D721Med (cell line): ENCODE measurements at regions not wholly inside any gene's neighbourhood (a gene's known extent, or its start where the extent isn't known, plus 50 kb on each side); places are given as distances from the start of the nearest gene placed in this dataset.

ENCODE experiments used
- DNase-seq: peaks from one replicate; pipeline ENCODE4 v3.0.0; 2011; ENCODE audit warnings: low spot score; ENCODE audit not compliant: insufficient read length
- FAIRE-seq: peaks from 2 replicates; lab custom pipeline; 2011; peaks lifted over from hg19 to GRCh38; lab: Jason Lieb, UNC
- TF ChIP-seq, protein P1 (sequence below): IDR thresholded peaks from 2 replicates; pipeline ENCODE4 v1.5.1; 2012; ENCODE audit warnings: mild to moderate bottlenecking, control low read depth; ENCODE audit not compliant: insufficient read depth; ENCODE audit errors: missing control alignments

DNA sequence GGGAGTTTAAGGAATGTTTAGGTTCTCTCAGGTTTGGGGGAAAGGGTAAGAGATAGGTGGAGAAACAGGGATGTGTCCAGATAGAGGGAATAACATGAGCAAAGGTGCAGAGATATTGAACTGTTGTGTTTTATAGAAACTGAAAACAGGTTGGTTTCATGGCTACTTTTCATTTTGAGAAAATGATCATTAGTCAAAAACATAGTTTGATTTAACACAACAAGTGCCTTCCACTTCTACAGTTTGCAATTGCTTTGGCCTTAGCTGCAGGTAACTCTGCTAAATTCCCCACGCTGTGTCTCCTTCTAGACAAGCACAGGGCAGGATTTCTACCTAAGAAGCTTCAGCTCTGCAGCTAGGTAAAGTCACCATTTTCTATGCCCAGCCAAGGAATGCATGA lies 124.9 kb downstream of the RGS2 start:
- FAIRE-seq (peak; percentile 87), DNase-seq (no peak)
- TF ChIP-seq, protein P1, sequence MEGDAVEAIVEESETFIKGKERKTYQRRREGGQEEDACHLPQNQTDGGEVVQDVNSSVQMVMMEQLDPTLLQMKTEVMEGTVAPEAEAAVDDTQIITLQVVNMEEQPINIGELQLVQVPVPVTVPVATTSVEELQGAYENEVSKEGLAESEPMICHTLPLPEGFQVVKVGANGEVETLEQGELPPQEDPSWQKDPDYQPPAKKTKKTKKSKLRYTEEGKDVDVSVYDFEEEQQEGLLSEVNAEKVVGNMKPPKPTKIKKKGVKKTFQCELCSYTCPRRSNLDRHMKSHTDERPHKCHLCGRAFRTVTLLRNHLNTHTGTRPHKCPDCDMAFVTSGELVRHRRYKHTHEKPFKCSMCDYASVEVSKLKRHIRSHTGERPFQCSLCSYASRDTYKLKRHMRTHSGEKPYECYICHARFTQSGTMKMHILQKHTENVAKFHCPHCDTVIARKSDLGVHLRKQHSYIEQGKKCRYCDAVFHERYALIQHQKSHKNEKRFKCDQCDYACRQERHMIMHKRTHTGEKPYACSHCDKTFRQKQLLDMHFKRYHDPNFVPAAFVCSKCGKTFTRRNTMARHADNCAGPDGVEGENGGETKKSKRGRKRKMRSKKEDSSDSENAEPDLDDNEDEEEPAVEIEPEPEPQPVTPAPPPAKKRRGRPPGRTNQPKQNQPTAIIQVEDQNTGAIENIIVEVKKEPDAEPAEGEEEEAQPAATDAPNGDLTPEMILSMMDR: no peak

DNA sequence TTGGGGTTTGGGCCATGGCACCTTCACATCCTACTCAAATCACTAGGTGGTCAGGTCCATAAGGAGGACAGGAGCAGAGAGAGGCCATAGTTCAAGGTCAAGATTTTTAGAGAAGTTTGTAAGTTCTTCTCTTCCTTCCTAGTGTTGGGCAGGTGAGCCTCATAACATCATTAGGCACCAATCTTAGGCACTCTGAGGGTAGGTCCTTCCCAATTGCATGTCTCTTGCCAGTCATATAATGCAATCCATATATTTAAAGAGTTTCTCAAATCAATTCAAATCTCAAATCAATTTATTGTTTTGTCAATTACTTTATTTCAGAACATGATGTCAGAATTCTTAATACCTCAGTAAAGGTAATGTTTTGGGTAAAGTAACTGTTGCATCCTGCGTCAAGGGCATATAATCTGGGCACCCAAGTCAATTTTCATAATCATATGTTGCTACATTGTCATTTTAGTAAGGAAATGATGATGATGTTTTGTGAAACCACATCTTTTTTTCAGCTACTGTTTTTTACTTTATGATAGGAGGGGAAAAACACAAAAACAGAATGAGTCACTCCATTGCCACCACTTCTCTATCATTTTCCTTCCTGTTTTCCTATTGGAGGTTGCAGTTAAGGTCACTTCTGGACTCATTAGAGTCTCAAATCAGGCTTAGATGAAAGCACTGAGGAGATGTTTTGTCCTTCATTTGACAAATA lies 122.7 kb downstream of the UCHL5 start:
- FAIRE-seq (peak; percentile 75), DNase-seq (no peak)
- TF ChIP-seq, protein P1: no peak

DNA sequence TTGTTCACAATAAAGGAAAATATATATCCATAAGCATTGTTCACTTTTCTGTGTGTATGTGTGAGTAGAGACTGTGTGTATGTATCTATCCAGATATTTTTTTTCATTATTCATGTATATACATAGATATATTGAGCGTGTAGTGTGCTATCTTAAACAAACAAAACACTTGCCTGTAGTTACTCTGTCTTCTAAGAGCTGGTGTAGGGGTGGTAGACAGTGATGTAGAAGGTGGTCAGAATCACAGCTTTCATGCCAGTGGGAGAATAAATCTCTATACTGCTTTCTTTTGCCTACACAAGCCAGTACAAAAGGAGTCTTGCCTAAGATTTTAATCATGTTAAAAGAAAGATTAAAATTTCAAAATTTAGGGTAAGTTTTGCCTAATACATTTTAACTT lies 122.0 kb downstream of the UCHL5 start:
- no peak for DNase-seq
- TF ChIP-seq, protein P1: no peak
- FAIRE-seq: peak; percentile 46

DNA sequence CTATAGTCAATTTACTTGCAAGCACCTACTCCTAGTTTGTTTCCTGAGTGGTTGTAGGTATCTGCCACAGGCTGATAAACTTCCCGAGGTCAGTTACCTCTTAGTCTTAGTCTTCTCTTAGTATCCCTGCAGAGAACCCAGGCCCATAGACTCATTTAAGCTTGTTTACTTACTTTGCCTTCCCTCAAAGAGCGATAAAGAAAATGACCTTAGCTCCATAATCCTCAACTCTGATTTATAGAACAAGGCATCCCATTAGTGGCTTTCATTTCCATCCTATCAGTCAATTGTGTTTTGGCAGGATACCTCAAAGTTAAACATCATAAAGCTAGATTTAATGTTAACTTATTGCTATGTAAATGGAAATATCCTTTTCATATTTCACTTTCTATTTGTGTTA lies 119.7 kb downstream of the UCHL5 start:
- TF ChIP-seq, protein P1: no peak
- FAIRE-seq (peak; percentile 93), DNase-seq (no peak)

DNA sequence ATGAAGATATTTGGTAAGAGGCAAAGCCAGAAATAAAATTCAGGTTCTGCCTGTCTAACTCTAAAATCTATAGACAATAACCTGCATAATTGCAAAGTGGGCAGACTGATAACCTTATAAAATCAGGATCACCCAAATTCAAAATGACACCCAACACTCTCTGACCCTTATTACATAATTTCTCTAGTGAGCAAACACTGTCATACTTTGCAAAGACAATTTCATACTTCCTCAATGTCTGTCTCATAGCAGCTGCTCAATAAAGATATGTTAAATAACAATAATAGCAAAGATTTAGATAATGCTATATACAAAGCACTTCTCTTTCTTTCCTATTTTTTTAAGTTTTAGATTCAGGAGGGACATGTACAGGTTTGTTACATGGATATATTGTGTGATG lies 118.5 kb downstream of the UCHL5 start:
- DNase-seq: no peak
- peak; percentile 60 for FAIRE-seq
- TF ChIP-seq, protein P1: no peak

DNA sequence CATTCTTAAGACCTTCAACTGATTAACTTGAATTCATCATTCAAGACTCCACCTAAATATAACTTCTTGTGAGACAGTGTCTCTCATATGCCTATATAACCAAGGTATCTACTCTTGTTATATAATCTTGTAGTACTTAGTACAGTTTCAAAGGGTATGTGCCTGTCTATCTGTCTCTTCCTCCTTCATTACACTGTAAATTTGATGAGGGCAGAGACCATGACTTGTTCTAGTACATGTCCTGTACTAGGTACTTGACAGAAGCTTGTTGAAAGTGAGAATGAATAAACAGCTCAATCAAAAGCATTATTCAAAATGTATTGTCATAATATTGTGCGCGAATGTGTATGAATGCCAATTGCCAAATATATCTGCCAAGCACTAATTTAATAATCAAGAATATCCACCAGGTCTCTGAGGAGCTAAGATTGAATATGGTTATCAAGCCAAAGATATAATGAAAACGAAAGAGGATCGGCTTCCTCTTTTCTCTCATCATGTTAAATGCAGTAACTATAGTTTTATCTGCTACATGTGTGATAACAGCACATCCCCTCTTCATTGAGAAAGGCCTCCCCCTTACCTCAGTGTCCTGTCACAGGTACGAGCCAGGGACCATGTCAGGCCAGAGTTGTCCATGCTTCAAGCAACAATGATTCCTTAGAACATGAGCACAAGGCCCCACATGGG lies 117.3 kb downstream of the UCHL5 start:
- FAIRE-seq (no peak), DNase-seq (no peak)
- TF ChIP-seq, protein P1: no peak

DNA sequence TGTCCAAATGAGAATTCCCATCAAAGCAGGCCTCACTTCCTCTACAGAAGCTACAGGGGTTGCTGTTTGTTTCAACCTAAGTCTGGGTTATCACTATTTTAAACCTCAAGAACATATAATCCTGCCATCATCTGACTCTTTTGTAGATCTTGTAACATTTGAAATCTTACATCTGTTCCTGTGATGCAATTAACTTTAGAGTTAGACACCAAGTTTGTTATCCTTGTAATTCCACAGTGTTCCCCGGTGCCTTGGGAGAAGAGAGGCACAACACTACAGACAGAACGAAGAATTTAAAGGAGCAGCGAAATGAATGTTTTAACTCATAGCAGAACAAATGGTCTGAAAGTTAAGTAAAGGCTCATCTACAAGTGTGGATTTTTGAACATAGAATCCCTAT lies 116.1 kb downstream of the UCHL5 start:
- DNase-seq: no peak
- TF ChIP-seq, protein P1: no peak
- FAIRE-seq: no peak
